Neural crest cell (in vitro differentiated cells): ENCODE measurements at regions not wholly inside any gene's neighbourhood (a gene's known extent, or its start where the extent isn't known, plus 50 kb on each side); places are given as distances from the start of the nearest gene placed in this dataset.

Source experiments
- DNase-seq: peaks from one replicate; pipeline ENCODE4 v3.0.0; 2021; ENCODE audit warnings: low read depth, mixed read lengths, low spot score
- H3K27ac Mint-ChIP-seq: one replicate; pipeline ENCODE4 v1.8.0; 2021; ENCODE audit warnings: mild to moderate bottlenecking, mixed read lengths; ENCODE audit not compliant: unreplicated experiment
- H3K27me3 Mint-ChIP-seq: 2 replicates; pipeline ENCODE4 v1.8.0; 2021; ENCODE audit warnings: low read depth, mild to moderate bottlenecking, mixed read lengths
- H3K36me3 Mint-ChIP-seq: 2 replicates; pipeline ENCODE4 v1.8.0; 2021; ENCODE audit warnings: low read depth, mild to moderate bottlenecking, mixed read lengths
- H3K4me1 Mint-ChIP-seq: 2 replicates; pipeline ENCODE4 v1.8.0; 2021; ENCODE audit warnings: mixed read lengths
- H3K4me3 Mint-ChIP-seq: one replicate; pipeline ENCODE4 v1.8.0; 2021; ENCODE audit warnings: mild to moderate bottlenecking, mixed read lengths
- H3K9me3 Mint-ChIP-seq: 2 replicates; pipeline ENCODE4 v1.8.0; 2021; ENCODE audit warnings: mixed read lengths
- TF ChIP-seq, protein P1 (sequence below): fragments of 200-600 bp; sonication (generic); conservative IDR thresholded peaks from 2 replicates; pipeline ENCODE4 v1.5.0; 2021; ENCODE audit warnings: antibody characterized with exemption, mild to moderate bottlenecking

DNA sequence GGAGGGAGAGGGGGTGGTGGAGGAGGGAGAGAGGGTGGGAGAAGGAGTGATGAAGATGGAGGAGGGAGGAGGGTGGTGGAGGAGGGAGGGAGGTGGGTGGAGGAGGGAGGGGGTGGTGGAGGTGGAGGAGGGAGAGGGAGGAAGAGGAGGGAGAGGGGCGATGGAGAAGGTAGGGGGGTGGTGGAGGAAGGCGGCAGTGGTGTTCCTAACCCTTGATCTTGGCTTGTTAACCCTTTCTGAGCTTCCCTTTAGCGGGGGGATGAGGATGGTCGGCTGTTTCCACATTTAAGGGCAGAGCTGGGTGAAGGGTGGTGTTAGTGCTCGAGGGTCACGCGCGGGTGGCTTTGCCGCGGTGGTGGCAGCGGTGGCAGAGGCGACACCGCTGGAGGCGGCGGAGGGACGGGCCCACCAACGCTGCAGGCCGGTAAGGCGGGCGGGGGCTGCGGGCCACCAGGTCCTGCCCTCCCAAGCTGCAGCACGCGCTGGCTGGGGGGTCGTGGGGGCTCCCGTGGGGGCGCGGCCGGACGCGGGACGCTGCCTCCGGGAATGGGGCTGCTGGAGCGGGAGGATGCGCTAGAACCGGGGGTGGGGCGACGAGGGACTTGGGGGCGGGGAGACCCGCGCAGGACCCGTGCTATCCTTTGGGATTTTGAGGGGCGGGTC, 156.3 kb downstream of the PTPN11 start:
- H3K36me3 Mint-ChIP-seq = no peaks in the 10 kb centered on the region
- DNase-seq = no peak
- peaks cover 34% of the 10 kb centered on the region for H3K4me1 Mint-ChIP-seq
- H3K9me3 Mint-ChIP-seq = no peaks in the 10 kb centered on the region
- H3K27ac Mint-ChIP-seq = no peak overlapping the region
- H3K4me3 Mint-ChIP-seq = no peak overlapping the region
- TF ChIP-seq, protein P1, sequence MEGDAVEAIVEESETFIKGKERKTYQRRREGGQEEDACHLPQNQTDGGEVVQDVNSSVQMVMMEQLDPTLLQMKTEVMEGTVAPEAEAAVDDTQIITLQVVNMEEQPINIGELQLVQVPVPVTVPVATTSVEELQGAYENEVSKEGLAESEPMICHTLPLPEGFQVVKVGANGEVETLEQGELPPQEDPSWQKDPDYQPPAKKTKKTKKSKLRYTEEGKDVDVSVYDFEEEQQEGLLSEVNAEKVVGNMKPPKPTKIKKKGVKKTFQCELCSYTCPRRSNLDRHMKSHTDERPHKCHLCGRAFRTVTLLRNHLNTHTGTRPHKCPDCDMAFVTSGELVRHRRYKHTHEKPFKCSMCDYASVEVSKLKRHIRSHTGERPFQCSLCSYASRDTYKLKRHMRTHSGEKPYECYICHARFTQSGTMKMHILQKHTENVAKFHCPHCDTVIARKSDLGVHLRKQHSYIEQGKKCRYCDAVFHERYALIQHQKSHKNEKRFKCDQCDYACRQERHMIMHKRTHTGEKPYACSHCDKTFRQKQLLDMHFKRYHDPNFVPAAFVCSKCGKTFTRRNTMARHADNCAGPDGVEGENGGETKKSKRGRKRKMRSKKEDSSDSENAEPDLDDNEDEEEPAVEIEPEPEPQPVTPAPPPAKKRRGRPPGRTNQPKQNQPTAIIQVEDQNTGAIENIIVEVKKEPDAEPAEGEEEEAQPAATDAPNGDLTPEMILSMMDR = no peak
- peaks cover 42% of the 10 kb centered on the region for H3K27me3 Mint-ChIP-seq

DNA sequence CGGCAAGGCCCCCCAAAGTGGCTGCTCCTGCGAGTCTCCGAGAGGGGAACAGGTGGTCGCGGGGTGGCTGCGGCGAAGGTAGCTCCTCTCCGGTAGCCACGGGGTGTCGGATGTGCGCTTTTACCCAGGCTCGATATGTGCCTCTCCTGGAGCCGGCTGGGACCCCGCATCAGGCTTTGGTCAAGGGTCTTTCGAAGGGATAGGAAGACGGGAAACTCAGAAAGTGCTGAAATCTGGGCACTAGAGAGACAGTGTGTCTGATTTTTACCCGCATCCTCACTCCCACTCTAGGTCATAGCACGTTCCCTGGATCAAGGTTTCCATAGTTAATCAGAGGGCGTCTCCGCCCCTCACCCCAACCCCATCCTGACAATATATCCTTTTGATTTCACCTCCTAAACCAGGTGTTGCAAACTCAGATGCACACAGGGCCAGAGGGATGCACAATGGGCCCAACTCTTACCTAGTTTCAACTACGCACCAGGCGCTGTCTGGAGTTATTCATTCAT, 156.9 kb downstream of the PTPN11 start:
- H3K27me3 Mint-ChIP-seq = peaks cover 42% of the 10 kb centered on the region
- no peaks in the 10 kb centered on the region for H3K9me3 Mint-ChIP-seq
- no peak overlapping the region for H3K4me3 Mint-ChIP-seq
- TF ChIP-seq, protein P1 = no peak
- H3K27ac Mint-ChIP-seq = no peak overlapping the region
- DNase-seq = no peak
- no peaks in the 10 kb centered on the region for H3K36me3 Mint-ChIP-seq
- peaks cover 34% of the 10 kb centered on the region for H3K4me1 Mint-ChIP-seq

DNA sequence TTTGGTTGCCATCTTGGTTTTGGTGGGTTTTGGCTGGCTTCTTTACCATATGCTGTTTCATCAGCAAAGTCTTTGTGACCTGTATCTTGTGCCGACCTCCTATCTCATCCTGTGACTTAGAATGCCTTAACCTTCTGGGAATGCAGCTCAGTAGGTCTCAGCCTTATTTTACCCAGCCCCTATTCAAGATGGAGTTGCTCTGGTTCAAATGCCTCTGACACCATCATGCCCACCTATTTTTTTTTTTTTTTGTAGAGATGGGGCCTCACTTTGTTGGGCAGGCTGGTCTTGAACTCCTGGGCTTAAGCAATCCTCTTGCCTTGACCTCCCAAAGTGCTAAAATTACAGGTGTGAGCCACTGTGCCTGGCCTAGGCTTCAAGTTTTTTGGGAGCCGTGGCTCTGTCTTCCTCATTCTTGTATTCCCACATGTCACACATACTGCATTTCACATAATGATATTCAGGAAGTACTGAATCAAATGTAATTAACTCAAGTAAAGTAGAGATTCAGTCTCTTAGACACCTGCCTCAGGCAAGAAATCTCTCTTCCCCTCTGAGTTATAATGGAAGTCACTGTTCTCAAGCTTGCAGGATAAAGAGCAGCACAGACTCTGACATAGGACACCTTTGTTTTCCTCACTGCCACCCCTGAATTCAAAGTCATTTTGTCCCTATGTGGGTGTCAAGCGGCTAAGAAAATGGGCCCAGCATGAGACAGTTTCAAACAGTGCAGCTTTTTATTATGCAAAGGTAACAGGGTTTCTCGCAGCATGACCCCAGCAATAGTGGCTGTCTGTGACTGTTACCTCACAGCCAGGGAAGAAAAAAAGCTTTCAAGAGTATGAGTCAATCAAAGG, 159.0 kb downstream of the PTPN11 start:
- Mint-ChIP-seq H3K27me3 (peaks cover 37% of the 10 kb centered on the region), H3K27ac (no peak overlapping the region), H3K4me3 (no peak overlapping the region), H3K36me3 (no peaks in the 10 kb centered on the region), H3K4me1 (peaks cover 34% of the 10 kb centered on the region), H3K9me3 (no peaks in the 10 kb centered on the region)
- DNase-seq = peak; percentile 17
- TF ChIP-seq, protein P1 = no peak

DNA sequence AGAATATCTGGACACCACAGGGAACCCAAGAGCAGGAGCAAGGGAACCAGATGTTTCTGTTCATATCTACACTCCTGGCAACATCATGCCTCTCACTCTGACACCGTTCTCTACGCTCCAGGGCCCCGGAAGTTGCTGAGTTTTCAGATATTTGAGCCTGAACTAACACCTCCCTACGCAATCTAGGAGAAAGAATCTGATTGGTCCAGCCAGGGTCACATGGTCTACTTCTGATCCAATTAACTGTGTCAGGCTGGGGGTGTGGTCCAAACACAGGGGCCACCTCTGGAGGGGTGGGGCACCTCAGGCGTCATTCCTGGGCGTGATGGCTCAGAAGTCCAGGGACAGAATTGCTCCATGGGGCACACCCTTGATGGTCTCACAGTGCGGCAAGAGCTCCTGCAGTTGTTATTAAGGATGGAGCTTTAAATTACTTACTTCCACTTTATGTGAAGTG, 165.5 kb downstream of the PTPN11 start:
- peaks cover 33% of the 10 kb centered on the region for H3K27me3 Mint-ChIP-seq
- peaks cover 2% of the 10 kb centered on the region for H3K9me3 Mint-ChIP-seq
- no peak overlapping the region for H3K4me3 Mint-ChIP-seq
- H3K27ac Mint-ChIP-seq = no peak overlapping the region
- no peaks in the 10 kb centered on the region for H3K36me3 Mint-ChIP-seq
- no peak for DNase-seq
- H3K4me1 Mint-ChIP-seq = peaks cover under 1% of the 10 kb centered on the region
- TF ChIP-seq, protein P1 = no peak

DNA sequence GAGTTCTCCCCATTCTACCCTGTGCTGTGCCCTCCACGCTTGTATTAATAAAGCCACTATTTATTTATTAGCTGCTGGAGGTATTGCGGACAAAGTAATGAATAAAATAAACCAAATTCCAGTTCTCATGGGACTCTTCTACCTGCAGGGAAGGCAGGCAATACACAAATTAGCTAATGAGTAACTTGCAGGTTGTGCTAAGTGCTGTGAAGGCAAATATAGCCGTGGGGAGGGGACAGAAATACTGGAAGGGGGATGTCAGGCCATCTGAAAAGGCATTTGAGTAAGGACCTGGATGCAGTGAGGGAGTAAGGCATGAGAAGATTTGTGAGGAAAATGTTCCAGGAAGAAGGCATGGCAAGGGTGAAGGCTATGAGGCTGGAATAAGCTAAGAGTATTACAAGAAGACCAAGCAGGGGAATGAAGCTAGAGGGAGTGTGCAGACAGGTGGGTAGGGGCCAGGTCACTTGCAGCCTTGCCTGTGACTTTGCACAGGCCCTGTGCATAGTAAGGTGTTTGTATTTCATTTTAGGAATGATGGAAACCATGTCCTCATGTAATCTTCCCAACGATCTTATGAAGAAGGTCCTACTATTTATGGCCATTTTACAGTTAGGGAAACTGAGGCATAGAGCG, 167.5 kb downstream of the PTPN11 start:
- Mint-ChIP-seq H3K36me3 (no peaks in the 10 kb centered on the region), H3K4me3 (no peak overlapping the region), H3K27ac (no peak overlapping the region), H3K27me3 (peaks cover 28% of the 10 kb centered on the region), H3K4me1 (no peaks in the 10 kb centered on the region), H3K9me3 (peaks cover 2% of the 10 kb centered on the region)
- TF ChIP-seq, protein P1 = no peak
- DNase-seq = no peak
